ENCODE measurements at regions not wholly inside any gene's neighbourhood (a gene's known extent, or its start where the extent isn't known, plus 50 kb on each side); places are given as distances from the start of the nearest gene placed in this dataset.

GRCh38 chr3:41053220-41053619 is 146.1 kb upstream of the CTNNB1 start:
- DNase-seq: no peak

- DNase-seq: no peak
These were observed 139.2 kb upstream of the CTNNB1 start for GRCh38 chr3:41060106-41060505.

GRCh38 chr3:41064070-41064469 is 135.2 kb upstream of the CTNNB1 start:
- no peak for DNase-seq

- no peak for DNase-seq
These were observed 134.8 kb upstream of the CTNNB1 start for GRCh38 chr3:41064526-41064925.

- no peak for DNase-seq
These were observed 134.0 kb upstream of the CTNNB1 start for GRCh38 chr3:41065340-41065739.

GRCh38 chr3:41073190-41073589 is 126.1 kb upstream of the CTNNB1 start:
- DNase-seq: no peak

- no peak for DNase-seq
These were observed 123.3 kb upstream of the CTNNB1 start for GRCh38 chr3:41075975-41076374.

- DNase-seq: no peak
These were observed 122.9 kb upstream of the CTNNB1 start for GRCh38 chr3:41076399-41076798.

- no peak for DNase-seq
These were observed 119.2 kb upstream of the CTNNB1 start for GRCh38 chr3:41080141-41080540.

GRCh38 chr3:41088882-41089281 is 110.4 kb upstream of the CTNNB1 start:
- DNase-seq: no peak

GRCh38 chr3:41089566-41089965 is 109.7 kb upstream of the CTNNB1 start:
- DNase-seq: no peak

GRCh38 chr3:41092844-41093243 is 106.5 kb upstream of the CTNNB1 start:
- DNase-seq: no peak

- DNase-seq: no peak
These were observed 105.8 kb upstream of the CTNNB1 start for GRCh38 chr3:41093476-41093875.

GRCh38 chr3:41094351-41094750 is 105.0 kb upstream of the CTNNB1 start:
- DNase-seq: no peak

- DNase-seq: no peak
These were observed 103.6 kb upstream of the CTNNB1 start for GRCh38 chr3:41095702-41096101.

- DNase-seq: no peak
These were observed 101.3 kb upstream of the CTNNB1 start for GRCh38 chr3:41097896-41098496.

GRCh38 chr3:41101231-41101630 is 98.1 kb upstream of the CTNNB1 start:
- DNase-seq: no peak

GRCh38 chr3:41102053-41102556 is 97.2 kb upstream of the CTNNB1 start:
- no peak for DNase-seq

GRCh38 chr3:41102750-41103149 is 96.6 kb upstream of the CTNNB1 start:
- no peak for DNase-seq

GRCh38 chr3:41103200-41103599 is 96.1 kb upstream of the CTNNB1 start:
- no peak for DNase-seq

GRCh38 chr3:41104147-41104546 is 95.2 kb upstream of the CTNNB1 start:
- DNase-seq: no peak

GRCh38 chr3:41106691-41107090 is 92.6 kb upstream of the CTNNB1 start:
- DNase-seq: no peak

GRCh38 chr3:41111011-41111410 is 88.3 kb upstream of the CTNNB1 start:
- DNase-seq: no peak

GRCh38 chr3:41112466-41112865 is 86.8 kb upstream of the CTNNB1 start:
- DNase-seq: no peak

GRCh38 chr3:41115069-41115468 is 84.2 kb upstream of the CTNNB1 start:
- no peak for DNase-seq
